HG03520 (cell line): ENCODE measurements at regions not wholly inside any gene's neighbourhood (a gene's known extent, or its start where the extent isn't known, plus 50 kb on each side); places are given as distances from the start of the nearest gene placed in this dataset.
"Not testable (repeated sequence)": the region's sequence is repeated elsewhere in the genome, so short reads cannot be mapped to it uniquely, and the experiment has no call there.

Experiments
- ATAC-seq: cut with Tn5 transposase; IDR thresholded peaks from one replicate; pipeline ENCODE4 v1.9.1; 2021; ENCODE audit warnings: mild to moderate bottlenecking, moderate library complexity; ENCODE audit not compliant: unreplicated experiment

DNA sequence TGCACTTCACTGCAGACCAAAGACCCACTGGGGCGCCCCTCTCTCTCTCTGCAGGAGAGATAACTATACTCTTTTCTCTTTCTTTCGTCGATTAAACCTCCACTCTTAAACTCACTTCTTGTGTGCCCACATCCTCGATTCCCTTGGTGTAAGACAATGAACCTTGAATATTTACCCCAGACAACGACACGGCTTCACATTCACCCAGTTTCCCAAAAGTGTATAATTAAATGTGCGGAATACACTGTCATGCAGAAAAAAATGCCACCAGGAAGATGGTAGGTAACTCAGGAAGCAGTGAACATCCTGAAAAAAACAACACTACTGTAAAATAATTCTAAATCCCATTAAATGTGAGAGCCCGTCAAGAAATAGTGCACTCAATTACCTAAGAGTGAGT, 882.2 kb downstream of the TYW1 start:
- ATAC-seq, result no peak

DNA sequence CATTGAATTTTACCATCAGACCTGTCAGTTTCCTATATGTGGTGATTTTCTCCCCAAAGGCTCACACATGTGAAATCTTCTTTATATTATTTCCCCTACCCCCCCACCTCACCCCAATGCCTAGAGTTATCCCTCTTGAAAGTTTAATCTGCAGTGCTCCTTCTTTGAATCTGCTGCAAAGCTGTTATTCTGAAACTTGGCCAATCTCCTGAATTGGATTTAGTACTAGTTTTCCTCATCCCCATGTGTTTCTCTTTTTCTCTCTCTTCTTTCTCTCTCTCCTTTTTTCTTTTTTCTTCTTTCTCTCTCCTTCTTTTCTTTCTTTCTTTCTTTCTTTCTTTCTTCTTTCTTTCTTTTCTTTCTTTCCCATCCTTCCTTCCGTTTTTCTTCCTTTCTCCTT, 886.2 kb downstream of the TYW1 start:
- no peak for ATAC-seq

DNA sequence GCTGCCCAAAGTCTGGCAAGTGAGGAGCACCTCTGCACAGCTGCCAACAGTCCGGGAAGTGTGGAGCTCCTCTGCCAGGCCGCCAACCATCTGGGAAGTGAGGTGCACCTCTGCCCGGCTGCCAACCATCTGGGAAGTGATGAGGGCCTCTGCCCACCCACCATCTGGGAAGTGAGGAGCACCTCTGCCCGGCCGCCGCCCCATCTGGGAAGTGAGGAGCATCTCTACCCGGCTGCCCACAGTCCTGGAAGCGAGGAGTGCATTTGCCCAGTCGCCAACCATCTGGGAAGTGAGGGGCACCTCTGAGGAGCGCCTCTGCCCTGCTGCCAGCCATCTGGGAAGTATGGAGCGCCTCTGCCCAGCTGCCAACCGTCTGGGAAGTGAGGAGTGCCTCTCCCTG, 893.7 kb downstream of the TYW1 start:
- no peak for ATAC-seq

DNA sequence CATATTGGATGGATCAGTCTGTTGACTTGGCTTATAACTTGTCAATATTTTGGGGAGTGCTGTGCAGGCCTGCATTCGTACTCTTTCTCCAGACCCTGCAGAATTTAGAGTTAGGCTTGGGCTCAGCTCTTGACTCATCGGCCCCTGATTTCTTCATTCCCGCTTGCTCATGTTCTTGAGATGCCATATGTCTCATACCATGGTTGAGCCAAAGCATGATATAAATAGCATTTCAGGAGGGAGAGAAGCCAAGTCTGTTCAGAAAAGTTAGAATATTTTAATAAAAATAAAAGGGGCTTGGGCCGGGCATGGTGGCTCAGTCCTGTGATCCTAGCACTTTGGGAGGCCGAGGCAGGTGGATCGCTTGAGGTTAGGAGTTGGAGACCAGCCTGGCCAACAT, 898.1 kb downstream of the TYW1 start:
- ATAC-seq, result no peak

DNA sequence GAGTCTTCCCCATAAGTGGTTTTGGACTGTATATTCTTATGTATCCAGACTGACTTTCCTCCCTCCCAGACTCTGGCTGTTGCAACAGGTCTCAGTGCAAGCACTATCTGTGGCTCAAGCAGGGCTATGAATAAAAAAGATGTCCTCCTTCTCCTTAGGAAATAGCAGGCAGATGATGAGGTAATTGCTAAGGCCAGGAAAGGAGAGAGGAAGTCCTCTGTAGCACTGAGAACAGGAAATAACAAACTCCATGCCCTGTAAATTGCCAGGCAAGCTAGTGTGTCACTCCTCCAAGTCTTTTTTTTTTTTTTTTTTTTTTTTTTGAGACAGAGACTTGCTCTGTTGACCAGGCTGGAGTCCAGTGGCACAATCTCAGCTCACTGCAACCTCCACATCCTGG, 900.1 kb downstream of the TYW1 start:
- no peak for ATAC-seq

DNA sequence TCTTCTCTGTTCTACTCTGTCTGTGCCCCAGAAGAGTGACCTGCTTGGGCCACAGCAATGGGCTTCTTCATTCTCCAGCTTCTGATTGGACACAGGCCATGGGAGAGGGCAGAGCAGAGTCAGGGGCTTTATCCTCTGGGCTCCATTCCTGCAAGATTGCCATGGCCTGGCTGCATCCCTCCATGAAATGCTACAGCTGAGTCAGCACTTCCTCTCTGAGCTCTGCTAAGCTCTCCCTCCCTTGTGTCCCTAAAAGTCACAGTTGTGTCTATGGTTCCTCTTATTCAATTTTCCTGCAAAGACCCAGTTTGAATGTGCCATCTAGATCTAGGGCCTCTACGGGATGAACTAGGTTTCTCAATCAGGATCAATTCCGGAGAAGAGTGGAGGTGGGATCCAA, 903.8 kb downstream of the TYW1 start:
- ATAC-seq, result no peak

DNA sequence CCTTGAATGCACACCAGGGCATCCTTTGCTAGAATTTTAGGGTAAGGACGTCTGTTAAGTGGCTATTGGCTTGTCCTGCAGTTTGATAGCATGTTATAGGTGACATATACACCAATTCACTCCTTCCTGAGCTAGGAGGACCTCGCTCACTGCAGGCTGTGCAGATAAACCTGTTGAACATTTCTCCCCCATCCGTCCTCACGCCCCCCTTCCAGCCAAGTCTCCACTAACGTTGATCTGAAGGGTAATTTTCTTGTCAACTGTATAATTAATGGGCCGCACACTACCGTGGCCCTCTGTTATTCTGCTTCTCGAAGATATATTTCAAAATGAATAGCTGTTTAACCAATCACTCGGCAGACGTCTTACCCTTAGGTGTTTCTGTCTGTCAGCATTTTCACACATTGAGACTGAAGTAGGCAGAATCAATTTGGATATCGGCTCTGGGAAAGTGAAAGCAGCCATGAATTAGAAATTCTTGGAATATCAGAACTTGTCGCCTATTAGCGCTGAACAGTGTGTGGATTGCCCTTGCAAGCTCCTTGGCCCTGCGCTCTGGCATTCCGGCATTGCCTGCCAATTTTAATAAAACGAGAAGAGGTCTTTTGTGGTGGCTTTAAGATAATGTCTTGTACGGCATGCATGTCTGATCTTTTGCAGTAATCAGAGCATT, 905.3 kb downstream of the TYW1 start:
- ATAC-seq, result no peak

DNA sequence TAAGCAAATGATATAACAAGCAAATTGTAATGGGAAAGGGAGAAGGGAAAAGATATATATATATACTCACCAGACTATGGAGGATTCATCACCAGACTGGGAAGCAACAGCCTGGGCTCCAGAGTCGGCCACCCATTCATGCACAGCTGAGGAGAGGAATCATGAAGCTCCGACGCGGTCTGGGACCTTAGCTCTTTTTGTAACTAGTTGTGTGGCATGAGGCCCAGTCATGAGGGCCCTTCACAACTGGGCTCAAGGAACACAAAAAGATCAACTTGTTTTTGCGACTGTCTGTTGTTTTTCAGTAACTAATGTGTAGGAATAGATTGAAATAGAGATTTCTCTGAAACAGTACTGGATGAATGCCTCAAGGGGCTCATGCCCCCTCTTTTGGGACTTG, 911.2 kb downstream of the TYW1 start:
- no peak for ATAC-seq

DNA sequence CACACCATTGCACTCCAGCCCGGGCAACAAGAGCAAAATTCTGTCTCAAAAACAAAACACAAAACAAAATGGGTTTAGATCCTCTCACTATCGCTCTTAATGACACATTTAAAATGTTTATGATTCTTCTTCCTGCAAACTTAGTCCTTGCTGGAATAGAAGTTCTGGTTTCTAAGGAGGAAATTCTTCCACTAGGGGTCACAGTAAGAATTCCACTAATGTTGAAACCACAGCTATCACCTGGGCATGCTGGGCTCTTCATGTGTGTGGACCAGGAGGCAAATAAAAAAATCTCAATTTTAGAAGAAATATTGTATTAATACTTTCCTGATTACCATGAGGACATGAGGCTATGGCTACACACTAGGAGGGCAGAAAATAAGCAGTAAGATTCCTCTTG, 915.8 kb downstream of the TYW1 start:
- no peak for ATAC-seq

DNA sequence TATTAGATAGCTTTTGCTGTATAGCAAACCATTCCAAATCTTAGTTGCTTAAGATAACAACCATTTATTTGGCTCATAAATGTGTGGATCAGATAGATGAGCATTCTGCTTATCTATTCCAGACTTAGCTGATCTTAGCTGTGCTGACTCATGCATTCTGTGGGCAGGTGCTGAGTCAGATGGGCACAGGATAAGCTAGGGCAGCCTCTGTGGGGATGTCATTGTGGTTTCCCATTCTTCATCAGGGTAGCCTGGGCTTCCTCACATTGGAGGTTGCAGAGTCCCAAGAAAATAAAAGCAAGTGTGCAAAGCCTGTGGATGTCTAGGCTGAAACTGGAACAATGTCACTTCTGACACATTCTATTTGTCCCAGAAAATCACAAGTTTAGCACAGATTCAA, 917.0 kb downstream of the TYW1 start:
- ATAC-seq, result no peak

DNA sequence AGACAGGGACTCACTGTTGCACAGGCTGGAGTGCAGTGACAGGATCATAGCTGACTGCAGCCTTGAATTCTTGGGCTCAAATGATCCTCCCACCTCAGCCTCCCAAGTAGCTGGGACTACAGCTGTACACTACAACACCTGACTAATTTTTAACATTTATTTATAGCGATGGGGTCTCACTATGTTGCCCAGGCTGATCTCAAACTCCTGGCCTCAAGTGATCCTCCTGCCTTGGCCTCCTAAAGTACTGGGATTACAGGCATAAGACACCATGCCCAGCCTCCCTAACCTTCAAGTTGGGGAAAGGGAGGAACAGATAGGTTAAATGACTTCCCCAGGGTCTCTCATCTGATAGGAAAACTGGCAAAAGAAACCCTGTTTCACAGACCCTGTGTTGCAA, 919.5 kb downstream of the TYW1 start:
- not testable (repeated sequence) for ATAC-seq

DNA sequence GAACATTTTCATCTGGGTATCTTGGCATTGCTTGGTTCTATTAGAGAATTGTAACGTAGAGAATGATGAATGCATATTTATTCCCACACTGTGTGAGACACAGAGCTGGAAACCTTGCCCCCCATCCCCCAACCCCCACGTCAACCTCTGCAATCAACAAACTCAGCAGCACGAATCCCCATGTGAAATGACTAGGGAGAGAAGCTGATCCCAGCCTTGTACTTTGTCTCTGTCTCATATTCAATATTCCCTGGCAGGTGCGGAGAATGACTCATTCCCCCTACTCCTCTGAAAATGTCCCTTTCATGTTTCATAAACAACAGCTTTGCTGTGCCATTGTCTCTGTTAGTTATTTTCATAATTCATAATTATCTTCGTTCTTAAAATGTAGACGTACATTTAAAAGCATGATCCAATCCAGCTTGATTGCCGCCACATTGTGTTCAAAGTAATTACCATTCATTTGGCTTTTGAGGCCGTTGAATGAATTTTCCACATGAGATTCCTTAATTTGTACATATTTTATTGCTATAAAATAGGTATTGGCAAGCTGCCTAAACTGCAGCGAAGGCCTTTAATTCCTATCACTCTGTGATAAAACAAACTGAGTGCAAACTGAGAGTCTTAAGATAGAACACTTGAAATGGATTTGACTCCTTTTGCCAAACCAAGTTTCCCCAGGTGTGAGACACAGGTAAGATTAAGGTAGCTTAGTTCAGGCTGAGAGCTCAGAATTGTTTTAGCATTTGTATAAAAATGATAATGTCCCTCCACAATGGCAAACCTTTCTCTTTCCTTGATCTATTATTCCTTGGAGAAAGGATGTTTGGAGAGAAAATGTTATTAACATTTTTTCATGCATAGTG, 920.2 kb downstream of the TYW1 start:
- no peak for ATAC-seq

DNA sequence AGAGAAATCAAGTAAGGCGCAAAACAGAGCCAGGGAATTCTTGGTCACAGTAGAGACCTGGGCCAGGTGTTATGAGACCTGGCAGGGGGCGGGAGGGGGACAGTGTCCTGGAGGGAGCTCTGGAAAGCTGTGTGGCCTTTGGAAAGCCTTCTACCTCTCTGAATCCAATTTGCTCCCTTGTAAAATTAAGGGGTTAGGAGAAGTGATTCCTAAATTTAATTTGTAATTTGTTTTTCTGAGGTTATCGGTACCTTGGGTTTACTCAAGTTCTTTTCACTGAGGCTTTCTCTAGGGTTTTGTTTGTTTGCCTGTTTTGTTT, 920.8 kb downstream of the TYW1 start:
- ATAC-seq, result no peak

DNA sequence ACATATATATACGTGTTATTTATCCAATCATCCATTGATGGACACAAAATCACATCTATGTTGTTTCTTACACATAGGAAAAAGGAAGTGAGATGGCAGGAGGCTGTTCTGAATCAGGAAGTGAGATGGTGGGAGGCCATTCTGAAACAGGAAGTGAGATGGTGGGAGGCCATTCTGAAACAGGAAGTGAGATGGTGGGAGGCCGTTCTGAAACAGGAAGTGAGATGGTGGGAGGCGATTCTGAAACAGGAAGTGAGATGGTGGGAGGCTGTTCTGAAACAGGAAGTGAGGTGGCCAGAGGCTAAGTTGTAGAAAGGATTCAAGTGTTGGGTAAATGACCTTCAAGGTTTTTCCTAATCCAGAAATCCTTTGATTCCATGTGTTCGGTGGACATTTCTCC, 921.5 kb downstream of the TYW1 start:
- no peak for ATAC-seq

DNA sequence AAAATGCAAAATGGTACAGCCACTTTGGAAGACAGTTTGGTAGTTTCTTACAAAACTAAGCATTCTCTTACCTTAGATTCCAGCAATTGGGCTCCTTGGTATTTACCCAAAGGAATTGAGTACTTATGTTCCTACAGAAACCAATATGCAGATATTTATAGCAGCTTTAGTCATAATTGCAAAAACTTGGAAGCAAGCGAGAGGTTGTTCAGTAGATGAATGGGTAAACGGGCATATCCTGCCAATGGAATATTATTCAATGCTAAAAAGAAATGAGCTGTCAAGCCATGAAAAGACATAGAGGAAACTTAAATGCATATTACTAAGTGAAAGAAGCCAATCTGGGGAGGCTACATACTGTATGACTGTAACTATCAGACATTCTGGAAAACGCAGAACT, 926.7 kb downstream of the TYW1 start:
- no peak for ATAC-seq

DNA sequence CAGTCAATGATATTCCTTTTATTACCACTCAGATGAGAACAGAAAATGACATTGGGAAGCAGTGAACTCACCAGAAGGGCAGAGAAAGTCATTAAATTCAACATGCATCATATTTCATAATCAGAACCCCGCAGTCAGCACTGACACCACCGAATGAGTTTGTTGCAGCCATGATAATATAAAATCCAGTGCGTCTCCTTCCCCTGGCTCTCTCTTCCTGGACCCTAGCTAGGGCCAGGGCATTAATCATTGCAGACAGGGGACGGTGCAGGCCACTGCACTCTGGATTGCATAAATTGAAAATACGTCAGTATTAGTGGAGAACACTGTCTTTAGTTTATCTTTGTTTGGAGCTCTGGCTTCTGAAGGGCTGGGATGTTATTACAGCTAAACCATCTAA, 931.5 kb downstream of the TYW1 start:
- ATAC-seq, result no peak

DNA sequence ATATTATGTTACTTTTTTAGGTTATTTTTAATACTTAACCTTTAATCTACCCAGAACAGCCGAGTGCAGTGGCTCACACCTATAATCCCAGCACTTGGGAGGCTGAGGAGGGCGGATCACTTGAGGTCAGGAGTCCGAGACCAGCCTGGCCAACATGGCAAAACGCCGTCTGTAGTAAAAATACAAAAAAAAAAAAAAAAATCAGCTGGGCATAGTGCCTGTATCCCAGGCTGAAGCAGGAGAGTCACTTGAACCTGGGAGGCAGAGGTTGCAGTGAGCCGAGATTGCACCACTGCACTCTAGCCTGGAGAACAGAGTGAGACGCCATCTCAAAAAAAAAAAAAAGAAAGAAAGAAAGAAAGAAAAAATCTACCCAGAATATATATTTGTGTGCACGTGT, 939.8 kb downstream of the TYW1 start:
- not testable (repeated sequence) for ATAC-seq

DNA sequence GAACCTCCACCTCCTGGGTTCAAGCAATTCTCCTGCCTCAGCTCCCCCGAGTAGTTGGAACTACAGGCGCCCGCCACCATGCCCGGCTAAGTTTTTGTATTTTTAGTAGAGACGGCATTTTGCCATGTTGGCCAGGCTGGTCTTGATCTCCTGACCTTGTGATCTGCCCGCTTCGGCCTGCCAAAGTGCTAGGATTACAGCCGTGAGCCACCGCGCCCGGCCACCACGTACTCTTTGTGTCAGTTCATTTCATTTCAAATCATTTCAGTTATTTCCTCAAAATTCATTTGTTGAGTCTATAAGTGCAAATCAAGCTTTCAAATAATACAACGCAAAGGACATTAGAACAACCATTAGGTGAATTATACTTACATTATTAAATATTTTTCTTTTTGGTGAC, 943.8 kb downstream of the TYW1 start:
- ATAC-seq, result no peak

DNA sequence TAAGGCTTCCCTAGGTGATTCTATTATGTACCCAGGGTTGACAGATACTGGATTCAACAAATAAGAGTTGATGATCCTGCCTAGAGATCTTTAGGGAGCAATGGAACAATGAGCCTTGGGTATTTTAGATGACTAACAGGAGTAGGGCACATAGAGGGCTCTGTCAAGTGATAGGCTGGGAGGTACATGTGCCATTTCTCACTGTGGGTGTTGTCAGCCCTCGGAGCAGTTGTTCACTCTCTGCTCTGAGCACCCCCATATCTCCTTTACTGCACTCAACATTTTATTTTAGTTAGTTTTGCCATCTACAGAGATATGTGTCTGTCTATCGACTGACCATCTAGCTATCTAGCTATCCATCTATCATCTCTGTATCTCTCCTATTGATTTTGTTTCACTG, 950.6 kb downstream of the TYW1 start:
- no peak for ATAC-seq

DNA sequence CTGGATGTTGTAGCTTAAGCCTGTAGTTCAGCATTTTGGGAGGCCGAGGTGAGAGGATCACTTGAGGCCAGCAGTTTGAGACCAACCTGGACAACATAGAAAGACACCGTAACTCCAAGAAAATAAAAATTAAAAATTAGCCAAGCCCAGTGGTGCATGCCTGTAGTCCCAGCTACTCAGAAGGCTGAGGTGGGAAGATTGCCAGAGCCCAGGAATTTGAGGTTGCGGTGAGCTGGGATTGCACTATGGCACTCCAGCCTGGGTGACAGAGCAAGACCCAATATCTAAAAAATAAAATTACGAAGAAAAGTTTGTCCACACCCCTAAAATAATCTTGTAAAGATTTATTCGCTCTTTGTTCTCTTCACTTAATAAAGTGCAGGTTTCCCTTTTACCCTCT, 951.0 kb downstream of the TYW1 start:
- no peak for ATAC-seq

DNA sequence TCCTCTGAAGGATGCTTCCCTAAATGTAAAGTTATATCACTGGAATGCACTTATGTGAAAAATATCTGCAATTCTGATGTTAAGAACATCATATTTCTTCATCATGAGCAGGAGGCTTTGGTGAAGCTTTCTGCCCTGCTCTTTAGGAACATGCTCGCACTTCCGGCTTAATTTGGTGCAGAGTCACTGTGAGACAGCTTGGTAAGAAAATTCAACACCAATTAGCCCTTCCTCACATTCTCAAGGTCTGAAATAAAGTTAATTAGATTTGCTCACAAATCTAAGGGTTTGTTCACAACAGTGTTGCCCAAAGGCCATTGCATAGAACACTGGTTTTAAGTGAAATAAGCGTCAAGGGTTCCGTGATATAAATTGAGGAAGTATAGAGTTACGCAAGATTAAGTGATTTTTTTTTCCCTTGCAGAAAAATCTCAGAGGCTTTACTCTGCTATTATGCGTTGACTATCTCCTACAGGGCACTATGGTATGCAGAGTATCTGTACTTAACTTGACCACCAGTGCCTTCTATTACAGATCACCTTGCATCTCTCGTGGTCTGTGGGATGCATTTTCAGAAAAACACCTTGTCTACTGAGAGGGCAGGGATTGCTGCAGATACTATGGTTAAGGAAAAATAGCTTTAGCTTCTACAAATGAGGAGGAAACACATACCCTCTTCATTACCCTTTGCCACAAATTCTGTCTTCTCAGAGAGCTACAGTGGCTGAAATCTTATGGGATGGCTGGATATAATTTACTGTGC, 953.9 kb downstream of the TYW1 start:
- no peak for ATAC-seq

DNA sequence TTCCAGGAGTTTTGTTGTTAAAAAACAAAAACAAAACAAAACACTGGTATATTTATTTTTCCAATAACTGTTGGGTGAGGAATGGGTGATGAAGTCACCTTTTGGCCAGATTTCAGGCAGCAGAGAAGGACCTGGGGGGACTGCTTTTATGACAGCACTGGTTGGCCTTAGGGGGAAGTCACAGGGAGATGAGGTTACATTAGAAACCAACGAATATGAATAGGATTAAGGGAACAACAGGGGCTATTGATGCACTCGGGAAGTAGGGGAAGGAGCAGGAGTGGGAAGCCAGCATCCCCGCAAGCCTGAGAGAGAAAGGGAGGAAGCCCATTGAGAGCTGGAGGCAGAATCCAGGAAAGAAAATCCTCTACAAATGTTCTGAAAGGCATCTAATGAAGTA, 958.4 kb downstream of the TYW1 start:
- no peak for ATAC-seq
